ENCODE measurements at regions not wholly inside any gene's neighbourhood (a gene's known extent, or its start where the extent isn't known, plus 50 kb on each side); places are given as distances from the start of the nearest gene placed in this dataset.
"Not testable (repeated sequence)": the region's sequence is repeated elsewhere in the genome, so short reads cannot be mapped to it uniquely, and the experiment has no call there.

DNA sequence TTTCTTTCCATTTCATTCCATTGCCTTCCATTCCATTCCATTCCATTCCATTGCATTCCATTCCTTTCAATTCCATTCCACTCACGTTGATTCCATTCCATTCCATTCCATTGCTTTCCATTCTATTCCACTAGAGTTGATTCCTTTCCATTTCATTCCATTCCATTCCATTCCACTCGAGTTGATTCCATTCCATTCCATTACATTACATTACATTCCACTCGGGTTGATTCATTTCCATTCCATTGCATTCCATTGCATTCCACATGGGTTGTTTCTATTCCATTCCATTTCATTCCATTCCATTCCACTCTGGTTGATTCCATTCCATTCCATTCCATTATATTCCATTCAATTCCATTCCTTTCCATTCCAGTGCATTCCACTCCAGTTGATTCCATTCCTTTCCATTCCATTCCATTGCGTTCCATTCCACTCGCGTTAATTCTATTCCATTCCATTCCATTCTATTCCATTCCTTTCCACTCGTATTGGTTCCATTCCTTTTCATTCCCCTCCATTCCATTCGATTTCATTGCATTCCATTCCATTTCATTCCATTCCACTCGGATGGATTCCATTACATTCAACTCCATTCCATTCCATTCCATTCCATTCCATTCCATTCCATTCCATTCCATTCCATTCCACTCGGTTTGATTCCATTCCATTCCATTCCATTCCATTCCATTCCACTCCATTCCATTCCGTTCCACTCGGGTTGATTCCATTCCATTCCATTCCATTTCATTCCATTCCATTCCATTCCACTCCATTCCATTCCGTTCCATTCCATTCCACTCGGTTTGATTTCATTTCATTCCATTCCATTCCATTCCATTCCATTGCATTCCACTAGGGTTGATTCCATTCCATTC lies 1139.1 kb downstream of the RPIA start:
- not testable (repeated sequence) for DNase-seq (ENCODE audit: extremely low spot score, insufficient read length, low read depth); FAIRE-seq

DNA sequence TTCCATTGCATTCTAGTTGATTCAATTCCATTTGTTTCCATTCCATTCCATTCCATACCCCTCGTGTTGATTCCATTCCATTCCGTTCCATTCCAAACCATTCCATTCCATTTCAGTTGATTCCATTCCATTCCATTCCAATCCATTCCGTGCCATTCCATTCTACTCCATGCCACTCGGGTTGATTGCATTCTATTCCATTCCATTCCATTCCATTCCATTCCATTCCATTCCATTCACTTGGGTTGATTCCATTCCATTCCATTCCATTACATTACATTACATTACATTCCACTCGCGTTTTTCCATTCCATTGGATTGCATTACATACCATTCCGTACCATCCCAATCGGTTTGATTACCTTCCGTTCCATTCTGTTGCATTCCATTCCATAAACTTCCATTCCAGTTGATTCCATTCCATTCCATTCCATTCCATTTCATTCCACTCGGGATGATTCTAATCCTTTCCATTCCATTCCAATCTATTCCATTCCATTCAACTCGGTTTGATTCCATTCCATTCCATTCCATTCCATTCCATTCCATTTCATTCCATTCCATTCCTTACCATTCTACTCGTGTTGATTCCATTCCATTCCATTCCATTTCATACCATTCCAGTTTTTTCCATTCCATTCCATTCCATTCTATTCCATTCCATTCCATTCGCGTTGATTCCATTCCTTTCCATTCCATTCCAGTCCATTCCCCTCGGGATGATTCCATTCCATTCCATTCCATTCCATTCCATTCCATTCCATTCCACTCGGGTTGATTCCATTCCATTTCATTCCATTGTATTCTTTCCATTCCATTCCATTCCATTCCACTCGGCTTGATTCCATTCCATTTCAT lies 1140.4 kb downstream of the RPIA start:
- no peak for FAIRE-seq
- no peak for DNase-seq (ENCODE audit: extremely low spot score, insufficient read length, low read depth)

DNA sequence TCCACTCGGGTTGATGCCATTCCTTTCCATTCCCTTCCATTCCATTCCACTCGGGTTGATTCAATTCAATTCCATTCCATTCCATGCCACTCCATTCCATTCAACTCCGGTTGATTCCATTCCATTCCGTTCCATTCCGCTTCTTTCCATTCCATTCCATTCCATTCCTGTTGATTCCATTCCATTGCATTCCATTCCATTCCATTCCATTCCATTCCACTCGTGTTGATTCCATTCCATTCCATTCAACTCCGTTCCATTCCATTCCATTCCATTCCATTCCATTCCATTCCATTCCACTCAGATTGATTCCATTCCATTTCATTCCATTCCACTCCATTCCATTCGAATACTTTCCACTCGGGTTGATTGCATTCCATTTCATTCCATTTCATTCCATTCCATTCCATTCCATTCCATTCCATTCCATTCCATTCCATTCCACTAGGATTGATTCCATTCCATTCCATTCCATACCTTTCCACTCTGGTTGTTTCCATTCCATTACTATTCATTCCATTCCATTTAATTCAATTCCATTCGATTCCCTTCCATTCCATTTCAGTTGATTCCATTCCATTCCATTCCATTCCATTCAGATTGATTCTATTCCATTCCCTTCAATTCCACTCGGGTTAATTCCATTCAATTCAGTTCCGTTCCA lies 1141.8 kb downstream of the RPIA start:
- FAIRE-seq: no peak
- DNase-seq (ENCODE audit: extremely low spot score, insufficient read length, low read depth): no peak

DNA sequence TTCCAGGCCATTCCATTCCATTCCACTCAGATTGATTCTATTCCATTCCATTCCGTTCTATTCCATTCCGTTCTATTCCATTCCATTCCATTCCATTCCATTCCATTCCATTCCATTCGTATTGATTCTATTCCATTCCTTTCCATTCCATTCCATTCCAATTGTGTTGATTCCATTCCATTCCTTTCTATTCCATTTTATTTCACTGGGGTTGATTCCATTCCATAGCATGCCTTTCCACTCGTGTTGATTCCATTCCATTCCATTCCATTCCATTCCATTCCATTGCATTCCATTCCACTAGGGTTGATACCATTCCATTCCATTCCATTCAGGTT lies 1142.3 kb downstream of the RPIA start:
- no peak for DNase-seq (ENCODE audit: extremely low spot score, insufficient read length, low read depth)
- no peak for FAIRE-seq

DNA sequence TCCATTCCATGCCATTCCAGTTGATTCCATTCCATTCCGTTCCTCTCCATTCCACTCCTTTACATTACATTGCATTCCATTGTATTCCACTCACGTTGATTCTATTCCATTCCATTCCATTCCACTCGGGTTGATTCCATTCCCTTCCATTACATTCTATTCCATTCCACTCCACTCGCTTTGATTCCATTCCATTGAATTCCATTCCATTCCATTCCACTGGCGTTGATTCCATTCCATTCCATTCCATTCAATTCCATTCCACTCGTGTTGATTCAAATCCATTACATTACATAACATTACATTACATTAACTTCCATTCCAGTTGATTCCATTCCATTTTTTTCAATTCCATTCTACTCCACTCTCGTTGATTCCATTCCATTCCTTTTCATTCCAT lies 1142.8 kb downstream of the RPIA start:
- no peak for DNase-seq (ENCODE audit: extremely low spot score, insufficient read length, low read depth)
- FAIRE-seq: no peak

DNA sequence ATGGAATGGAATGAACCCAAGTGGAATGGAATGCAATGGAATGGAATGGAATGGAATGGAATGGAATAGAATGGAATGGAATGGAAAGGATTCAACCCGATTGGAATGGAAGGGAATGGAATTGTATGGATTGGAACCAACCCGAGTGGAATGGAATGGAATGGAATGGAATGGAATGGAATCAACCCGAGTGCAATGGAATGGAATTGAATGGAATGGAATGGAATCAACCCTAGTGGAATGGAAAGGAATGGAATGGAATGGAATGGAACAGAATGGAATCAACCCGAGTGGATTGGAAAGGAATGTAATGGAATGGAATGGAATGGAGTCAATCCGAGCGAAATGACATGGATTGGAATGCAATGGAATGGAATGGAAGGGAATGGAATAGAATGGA lies 1144.9 kb downstream of the RPIA start:
- DNase-seq (ENCODE audit: extremely low spot score, insufficient read length, low read depth); FAIRE-seq: not testable (repeated sequence)

DNA sequence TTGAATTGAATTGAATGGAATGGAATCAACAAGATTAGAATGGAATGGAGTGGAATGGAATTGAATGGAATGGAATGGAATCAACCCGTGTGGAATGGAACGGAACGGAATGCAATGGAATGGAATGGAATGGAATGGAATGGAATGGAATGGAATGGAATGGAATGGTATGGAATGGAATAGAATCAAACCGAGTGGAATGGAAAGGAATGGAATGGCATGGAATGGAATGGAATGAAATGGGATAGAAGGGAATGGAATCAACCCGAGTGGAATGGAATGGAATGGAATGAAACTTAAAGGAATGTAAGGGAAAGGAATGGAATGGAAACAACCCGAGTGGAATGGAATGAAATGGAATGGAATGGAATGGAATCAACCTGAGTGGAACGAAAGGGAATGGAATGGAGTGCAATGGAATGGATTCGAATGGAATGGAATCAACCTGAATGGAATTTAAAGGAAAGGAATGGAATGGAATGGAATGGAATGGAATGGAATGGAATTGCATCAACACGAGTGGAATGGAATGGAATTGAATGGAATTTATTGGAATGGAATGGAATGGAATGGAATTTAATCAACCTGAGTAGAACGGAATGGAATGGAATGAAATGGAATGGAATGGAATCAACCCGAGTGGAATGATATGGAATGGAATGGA lies 1146.6 kb downstream of the RPIA start:
- no peak for FAIRE-seq
- DNase-seq (ENCODE audit: extremely low spot score, insufficient read length, low read depth): no peak

DNA sequence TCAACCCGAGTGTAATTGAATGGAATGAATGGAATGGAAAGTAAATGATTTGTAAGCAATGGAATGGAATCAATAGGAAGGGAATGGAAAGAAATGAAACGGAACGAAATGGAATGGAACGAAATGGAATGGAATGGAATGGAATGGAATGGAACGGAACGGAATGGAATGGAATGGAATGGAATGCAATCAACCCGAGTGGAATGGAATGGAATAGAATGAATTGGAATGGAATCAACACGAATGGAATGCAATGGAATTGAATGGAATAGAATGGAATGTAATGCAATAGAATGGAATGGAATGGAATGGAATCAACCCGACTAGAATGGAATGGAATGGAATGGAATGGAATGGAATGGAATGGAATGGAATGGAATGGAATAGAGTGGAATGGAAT lies 1148.7 kb downstream of the RPIA start:
- DNase-seq (ENCODE audit: extremely low spot score, insufficient read length, low read depth); FAIRE-seq: not testable (repeated sequence)

DNA sequence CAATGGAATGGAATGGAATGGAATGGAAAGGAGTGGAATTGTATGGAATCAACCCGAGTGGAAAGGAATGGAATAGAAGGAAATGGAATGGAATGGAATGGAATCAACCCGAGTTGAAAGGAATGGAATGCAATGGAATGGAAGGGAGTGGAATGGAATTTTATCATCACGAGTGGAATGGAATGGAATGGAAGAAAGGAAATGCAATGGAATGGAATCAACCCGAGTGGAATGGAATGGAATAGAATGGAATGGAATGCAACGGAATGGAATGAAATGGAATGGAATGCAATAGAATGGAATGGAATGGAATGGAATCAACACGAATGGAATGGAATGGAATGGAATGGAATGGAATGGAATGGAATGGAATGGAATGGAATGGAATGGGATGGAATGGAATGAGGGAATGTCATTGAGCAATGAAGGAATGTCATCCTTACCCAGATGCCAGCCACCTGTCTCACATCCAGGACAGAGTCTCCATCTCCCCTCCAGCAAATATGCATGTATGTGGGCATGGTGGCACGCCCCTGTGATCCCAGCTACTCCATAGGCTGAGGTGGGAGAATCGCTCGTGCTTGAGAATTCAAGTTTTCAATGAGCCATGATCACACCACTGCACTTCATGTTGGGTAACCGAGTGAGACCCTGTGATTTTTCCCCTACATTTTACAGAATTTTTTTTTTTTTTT lies 1149.5 kb downstream of the RPIA start:
- FAIRE-seq; DNase-seq (ENCODE audit: extremely low spot score, insufficient read length, low read depth): not testable (repeated sequence)

DNA sequence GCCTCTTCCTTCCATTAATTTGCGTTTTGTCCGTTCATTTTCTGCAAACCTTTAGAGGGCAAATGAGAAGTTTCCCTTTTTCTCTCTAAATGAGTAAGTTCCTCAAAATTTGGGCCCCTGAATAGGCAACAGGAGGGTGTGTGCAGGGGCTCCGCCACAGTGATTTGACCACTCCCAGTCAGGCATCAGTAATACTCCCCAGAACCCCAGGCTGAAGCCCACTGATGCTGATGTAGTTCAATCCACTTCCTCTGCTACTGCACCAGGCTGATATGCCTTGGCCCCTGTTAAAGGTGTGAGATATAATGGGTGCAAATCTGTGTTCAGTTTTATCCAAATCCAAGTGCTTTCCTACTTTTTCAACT lies 1150.0 kb downstream of the RPIA start:
- FAIRE-seq (no peak), DNase-seq (ENCODE audit: extremely low spot score, insufficient read length, low read depth) (no peak)

DNA sequence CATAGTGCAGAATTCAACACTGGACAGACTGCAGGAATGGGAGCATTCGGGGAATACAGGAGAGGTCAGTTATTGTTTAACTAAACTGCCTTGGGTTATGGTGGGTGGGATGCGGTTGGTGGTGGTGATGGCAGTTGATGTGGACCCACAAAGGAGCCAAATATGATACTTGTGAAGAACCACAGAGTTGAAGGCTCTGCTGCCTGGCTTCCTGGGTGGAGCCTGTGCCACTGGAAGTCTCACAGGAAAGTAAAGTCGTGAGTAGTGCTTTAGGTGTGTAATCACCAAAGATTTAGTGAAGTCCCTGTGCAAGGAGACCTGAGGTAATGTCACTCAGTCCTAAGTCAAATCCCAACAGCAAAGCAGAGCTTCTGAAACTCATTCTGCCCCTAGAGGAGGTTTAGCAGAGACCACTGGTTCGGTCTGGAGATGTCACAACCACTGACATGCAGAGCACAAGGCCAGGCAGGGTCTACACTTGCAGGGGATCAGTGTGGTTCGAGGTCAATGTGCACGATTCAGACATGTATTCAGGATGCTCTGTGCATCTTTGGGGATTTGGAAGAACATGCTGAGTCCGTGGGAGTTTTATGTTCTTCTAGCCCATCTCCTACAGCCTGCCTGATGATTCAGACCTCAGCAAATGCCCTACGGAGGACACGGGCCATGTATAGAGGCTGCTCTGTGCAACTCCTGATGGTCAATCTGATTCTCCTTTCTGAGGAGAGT lies 1150.9 kb downstream of the RPIA start:
- FAIRE-seq (no peak), DNase-seq (ENCODE audit: extremely low spot score, insufficient read length, low read depth) (no peak)

DNA sequence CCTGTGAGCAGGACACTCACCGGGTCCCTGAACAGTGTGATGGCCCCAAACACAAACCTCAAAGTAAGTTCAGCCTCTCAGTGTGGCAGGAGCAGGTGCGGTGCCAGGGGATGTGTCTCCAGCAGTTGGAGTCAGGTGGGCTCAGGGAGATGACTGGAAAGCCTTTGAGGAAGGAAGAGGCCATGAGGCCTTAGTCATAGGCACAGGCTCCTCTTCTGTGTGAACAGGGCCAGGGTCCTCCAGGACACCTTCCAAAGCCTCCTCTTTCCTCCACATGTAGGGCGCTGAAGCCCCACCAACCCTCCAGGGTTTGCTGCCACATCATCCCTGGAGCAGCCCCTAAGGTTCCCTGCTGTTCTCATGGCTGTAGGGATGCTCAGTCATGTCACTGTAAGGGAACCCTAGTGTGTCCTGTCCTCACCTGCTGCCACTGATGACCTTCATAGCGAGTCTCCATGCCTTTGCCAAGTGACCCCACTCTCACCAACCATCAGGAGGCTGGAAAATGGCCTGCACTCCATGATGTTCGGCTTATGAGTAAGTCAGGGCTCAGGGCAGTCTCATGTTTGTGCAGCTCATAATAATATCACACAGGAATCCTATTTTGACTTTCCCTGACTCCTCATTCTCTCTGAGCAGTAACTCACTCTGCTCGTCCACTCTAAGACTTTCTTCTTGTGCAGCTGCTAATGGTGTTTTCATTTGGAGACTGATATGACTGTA lies 1152.9 kb downstream of the RPIA start:
- no peak for DNase-seq (ENCODE audit: extremely low spot score, insufficient read length, low read depth)
- FAIRE-seq: no peak

DNA sequence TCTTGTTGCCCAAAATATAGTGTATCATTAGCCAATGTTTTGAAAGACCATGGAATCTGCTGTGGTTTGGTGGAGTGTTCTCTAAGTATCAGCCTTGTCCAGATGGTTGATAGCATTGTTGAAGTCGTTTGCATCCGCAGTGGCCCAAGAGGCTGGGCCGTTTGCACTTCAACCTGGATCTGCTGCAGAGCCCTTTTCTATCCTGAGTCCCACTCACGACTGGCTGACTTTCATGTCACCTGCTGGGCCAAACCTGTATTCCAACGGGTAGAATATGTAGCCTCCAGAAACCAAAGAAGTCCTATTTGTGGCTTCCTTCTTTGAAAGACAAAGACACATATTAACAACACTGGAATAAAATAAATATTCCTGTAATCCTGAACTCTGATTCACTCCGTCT lies 1154.1 kb downstream of the RPIA start:
- DNase-seq (ENCODE audit: extremely low spot score, insufficient read length, low read depth) (no peak), FAIRE-seq (no peak)

DNA sequence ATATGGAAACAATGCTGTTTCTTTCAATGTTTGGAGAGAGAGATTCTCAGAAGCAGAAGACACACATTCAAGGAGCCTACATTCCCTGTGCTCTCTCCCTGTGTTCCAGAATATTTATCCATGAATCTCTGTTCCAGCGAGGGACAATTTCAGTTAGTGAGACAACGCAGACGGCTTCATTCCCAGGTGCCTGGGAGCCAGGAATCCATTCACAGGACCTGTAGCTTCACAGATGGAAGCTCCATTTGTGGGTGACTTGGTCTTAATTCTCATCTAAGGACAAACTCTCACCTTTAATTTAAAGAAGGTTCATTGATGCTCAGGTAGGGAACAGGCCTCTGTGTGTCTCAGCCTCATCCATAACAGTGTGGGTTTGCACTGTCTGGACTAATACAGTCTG lies 1156.6 kb downstream of the RPIA start:
- DNase-seq (ENCODE audit: extremely low spot score, insufficient read length, low read depth): no peak
- FAIRE-seq: no peak

DNA sequence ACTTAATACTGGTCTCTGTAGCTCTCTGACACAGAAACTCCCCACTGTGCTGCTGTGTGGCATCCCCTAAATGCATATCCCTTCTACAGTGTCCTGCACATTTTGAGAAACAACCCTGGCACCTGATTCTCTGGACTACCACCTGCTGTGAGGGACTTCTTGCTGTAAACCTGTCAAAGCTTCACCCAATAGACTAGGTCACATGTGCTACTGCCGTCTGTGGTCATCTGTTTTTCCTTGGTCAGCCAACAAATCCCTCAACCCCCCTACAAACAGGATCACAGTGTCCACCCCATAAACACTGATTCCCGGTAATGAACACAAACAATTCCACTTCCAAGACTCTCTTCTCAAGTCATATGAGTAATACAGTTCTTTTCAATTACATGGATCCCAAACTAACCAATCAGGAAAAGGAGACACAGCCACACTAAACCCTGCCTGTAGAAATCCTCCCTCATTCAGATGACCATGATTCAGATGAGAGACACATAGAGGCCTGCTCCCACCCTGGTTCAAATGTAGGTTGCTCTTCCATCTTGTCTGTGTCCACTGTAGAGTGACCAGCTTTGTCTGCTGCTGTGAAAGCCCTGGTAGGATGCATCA lies 1157.4 kb downstream of the RPIA start:
- FAIRE-seq: no peak
- no peak for DNase-seq (ENCODE audit: extremely low spot score, insufficient read length, low read depth)

DNA sequence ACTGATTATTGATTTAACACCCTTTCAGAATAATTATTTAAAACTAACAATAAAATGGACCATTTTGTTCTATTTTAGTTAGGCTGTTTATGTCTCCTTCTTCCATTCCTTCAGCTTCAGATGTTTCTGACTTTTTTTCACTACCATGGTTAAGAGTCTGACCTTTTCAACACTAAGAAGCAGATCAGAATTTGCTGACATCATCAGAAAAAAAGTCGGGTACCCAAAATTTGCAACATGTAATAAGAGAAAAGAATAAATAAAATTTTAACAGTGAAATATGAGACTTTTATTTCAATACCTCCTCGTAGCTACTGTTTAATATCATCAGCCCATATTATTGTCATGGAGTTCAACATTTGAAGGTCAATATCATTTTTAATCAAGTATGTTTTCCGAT lies 1158.3 kb downstream of the RPIA start:
- FAIRE-seq (no peak), DNase-seq (ENCODE audit: extremely low spot score, insufficient read length, low read depth) (no peak)

DNA sequence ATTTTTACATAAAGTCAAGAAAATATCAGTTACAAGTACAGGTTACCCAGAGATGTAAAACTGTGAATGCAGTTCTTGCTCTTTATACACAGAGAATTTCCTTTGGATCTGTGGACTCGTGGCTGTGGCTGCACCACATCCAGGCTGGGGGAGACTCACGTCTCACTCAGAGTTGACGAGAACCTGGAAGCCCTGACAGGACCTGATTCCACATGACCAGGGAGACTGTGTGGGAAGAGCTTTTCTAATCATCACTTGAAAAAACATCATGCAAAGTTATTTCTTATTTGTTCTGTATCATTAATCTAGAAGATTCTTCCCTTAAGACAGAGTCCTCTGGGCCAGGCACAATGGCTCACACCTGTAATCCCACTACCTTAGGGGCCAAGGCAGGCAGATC lies 1159.0 kb downstream of the RPIA start:
- no peak for FAIRE-seq
- DNase-seq (ENCODE audit: extremely low spot score, insufficient read length, low read depth): no peak

Data from GM18507 (cell line).